ENCODE measurements at regions not wholly inside any gene's neighbourhood (a gene's known extent, or its start where the extent isn't known, plus 50 kb on each side); places are given as distances from the start of the nearest gene placed in this dataset.

GRCh38 chr9:107707915-107708441 lies 218.4 kb upstream of the KLF4 start:
- peaks cover 0 to 2% of the 10 kb centered on the region in 2 donors for H3K27me3 ChIP-seq (ENCODE audit: control insufficient read depth in 2 of 2, insufficient read depth in 1 of 2, low read length in 1 of 2)
- H3K9me3 ChIP-seq (ENCODE audit: control insufficient read depth in 2 of 2, insufficient read depth in 1 of 2, low read length in 1 of 2): no peaks in the 10 kb centered on the region
- no peak overlapping the region for H3K27ac ChIP-seq (ENCODE audit: low read depth in 1 of 2, low read length in 1 of 2)
- no peak for DNase-seq (ENCODE audit: low read depth in 6 of 9, low spot score in 9 of 9)
- H3K4me3 ChIP-seq (ENCODE audit: low read length in 2 of 2): no peak overlapping the region
- 89% methylated on average over 7 of the region's 7 CpGs for WGBS
- no peaks in the 10 kb centered on the region for H3K4me1 ChIP-seq (ENCODE audit: control insufficient read depth in 2 of 2, insufficient read depth in 2 of 2, low read length in 2 of 2)
- no peaks in the 10 kb centered on the region for H3K36me3 ChIP-seq (ENCODE audit: control insufficient read depth in 2 of 2, insufficient read depth in 2 of 2, low read length in 1 of 2)

- Histone ChIP-seq H3K9me3 (ENCODE audit: control insufficient read depth in 2 of 2, insufficient read depth in 1 of 2, low read length in 1 of 2) (no peaks in the 10 kb centered on the region), H3K27ac (ENCODE audit: low read depth in 1 of 2, low read length in 1 of 2) (no peak overlapping the region), H3K4me1 (ENCODE audit: control insufficient read depth in 2 of 2, insufficient read depth in 2 of 2, low read length in 2 of 2) (no peaks in the 10 kb centered on the region), H3K36me3 (ENCODE audit: control insufficient read depth in 2 of 2, insufficient read depth in 2 of 2, low read length in 1 of 2) (no peaks in the 10 kb centered on the region), H3K27me3 (ENCODE audit: control insufficient read depth in 2 of 2, insufficient read depth in 1 of 2, low read length in 1 of 2) (peaks cover 0 to under 1% of the 10 kb centered on the region in 2 donors), H3K4me3 (ENCODE audit: low read length in 2 of 2) (no peak overlapping the region)
- DNase-seq (ENCODE audit: low read depth in 6 of 9, low spot score in 9 of 9): no peak
- 72% methylated on average over 6 of the region's 6 CpGs for WGBS
Measured at GRCh38 chr9:107707428-107707837, 217.9 kb upstream of the KLF4 start.

GRCh38 chr9:107706701-107707427 lies 217.3 kb upstream of the KLF4 start:
- DNase-seq (ENCODE audit: low read depth in 6 of 9, low spot score in 9 of 9): no peak
- H3K27ac ChIP-seq (ENCODE audit: low read depth in 1 of 2, low read length in 1 of 2): no peak overlapping the region
- 95% methylated on average over 3 of the region's 3 CpGs for WGBS
- no peak overlapping the region for H3K4me3 ChIP-seq (ENCODE audit: low read length in 2 of 2)
- H3K27me3 ChIP-seq (ENCODE audit: control insufficient read depth in 2 of 2, insufficient read depth in 1 of 2, low read length in 1 of 2): no peaks in the 10 kb centered on the region
- H3K4me1 ChIP-seq (ENCODE audit: control insufficient read depth in 2 of 2, insufficient read depth in 2 of 2, low read length in 2 of 2): no peaks in the 10 kb centered on the region
- H3K9me3 ChIP-seq (ENCODE audit: control insufficient read depth in 2 of 2, insufficient read depth in 1 of 2, low read length in 1 of 2): no peaks in the 10 kb centered on the region
- no peaks in the 10 kb centered on the region for H3K36me3 ChIP-seq (ENCODE audit: control insufficient read depth in 2 of 2, insufficient read depth in 2 of 2, low read length in 1 of 2)

DNA sequence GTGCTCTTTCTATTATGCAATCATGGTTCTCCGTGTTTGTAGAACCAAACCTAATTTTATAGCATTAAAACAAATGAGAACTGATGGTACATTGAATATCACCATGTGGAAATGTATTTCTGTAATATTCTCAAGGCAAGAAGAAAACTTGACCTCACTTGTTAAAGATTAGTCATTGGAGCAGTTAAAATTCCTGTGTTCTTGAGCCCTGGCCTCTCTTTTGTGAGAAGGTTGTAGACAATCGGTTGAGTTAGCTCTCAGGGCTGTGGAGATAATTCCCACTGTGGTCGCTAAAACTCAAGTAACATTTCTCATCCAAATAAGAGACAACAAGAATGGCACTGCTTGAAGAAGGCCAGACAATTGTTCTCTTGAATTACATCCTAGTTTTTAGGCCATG lies 216.0 kb upstream of the KLF4 start:
- Histone ChIP-seq H3K4me3 (ENCODE audit: low read length in 2 of 2) (no peak overlapping the region), H3K27me3 (ENCODE audit: control insufficient read depth in 2 of 2, insufficient read depth in 1 of 2, low read length in 1 of 2) (no peaks in the 10 kb centered on the region), H3K4me1 (ENCODE audit: control insufficient read depth in 2 of 2, insufficient read depth in 2 of 2, low read length in 2 of 2) (no peaks in the 10 kb centered on the region), H3K9me3 (ENCODE audit: control insufficient read depth in 2 of 2, insufficient read depth in 1 of 2, low read length in 1 of 2) (no peaks in the 10 kb centered on the region), H3K27ac (ENCODE audit: low read depth in 1 of 2, low read length in 1 of 2) (no peak overlapping the region), H3K36me3 (ENCODE audit: control insufficient read depth in 2 of 2, insufficient read depth in 2 of 2, low read length in 1 of 2) (no peaks in the 10 kb centered on the region)
- WGBS: 94% methylated on average over 3 of the region's 3 CpGs
- DNase-seq (ENCODE audit: low read depth in 6 of 9, low spot score in 9 of 9): no peak

GRCh38 chr9:107704774-107705173 lies 215.2 kb upstream of the KLF4 start:
- Histone ChIP-seq H3K27ac (ENCODE audit: low read depth in 1 of 2, low read length in 1 of 2) (no peak overlapping the region), H3K9me3 (ENCODE audit: control insufficient read depth in 2 of 2, insufficient read depth in 1 of 2, low read length in 1 of 2) (no peaks in the 10 kb centered on the region), H3K27me3 (ENCODE audit: control insufficient read depth in 2 of 2, insufficient read depth in 1 of 2, low read length in 1 of 2) (no peaks in the 10 kb centered on the region), H3K36me3 (ENCODE audit: control insufficient read depth in 2 of 2, insufficient read depth in 2 of 2, low read length in 1 of 2) (no peaks in the 10 kb centered on the region), H3K4me3 (ENCODE audit: low read length in 2 of 2) (no peak overlapping the region), H3K4me1 (ENCODE audit: control insufficient read depth in 2 of 2, insufficient read depth in 2 of 2, low read length in 2 of 2) (no peaks in the 10 kb centered on the region)
- 84% methylated on average over 1 of the region's 1 CpG for WGBS
- DNase-seq (ENCODE audit: low read depth in 6 of 9, low spot score in 9 of 9): no peak

DNA sequence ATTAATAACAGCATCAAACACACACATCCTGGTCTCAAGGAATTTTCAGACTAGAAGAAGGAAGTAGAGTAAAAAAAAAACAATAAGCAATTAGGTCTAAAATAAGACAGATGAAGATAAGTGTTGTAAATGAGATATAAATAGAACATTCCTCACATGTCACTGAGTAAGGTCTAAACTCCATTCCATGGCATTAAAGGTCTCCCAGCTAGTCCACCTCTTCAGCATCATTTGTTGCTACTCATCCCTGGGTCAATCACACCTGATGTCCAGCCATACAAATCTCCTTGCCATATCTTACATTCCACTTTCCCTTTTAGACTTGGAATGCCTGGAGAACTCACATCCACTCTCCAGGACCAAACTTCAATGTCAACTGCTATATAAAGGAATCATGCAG lies 214.1 kb upstream of the KLF4 start:
- H3K36me3 ChIP-seq (ENCODE audit: control insufficient read depth in 2 of 2, insufficient read depth in 2 of 2, low read length in 1 of 2): no peaks in the 10 kb centered on the region
- no peaks in the 10 kb centered on the region for H3K4me1 ChIP-seq (ENCODE audit: control insufficient read depth in 2 of 2, insufficient read depth in 2 of 2, low read length in 2 of 2)
- H3K27ac ChIP-seq (ENCODE audit: low read depth in 1 of 2, low read length in 1 of 2): no peak overlapping the region
- DNase-seq (ENCODE audit: low read depth in 6 of 9, low spot score in 9 of 9): no peak
- H3K4me3 ChIP-seq (ENCODE audit: low read length in 2 of 2): no peak overlapping the region
- no peaks in the 10 kb centered on the region for H3K27me3 ChIP-seq (ENCODE audit: control insufficient read depth in 2 of 2, insufficient read depth in 1 of 2, low read length in 1 of 2)
- no peaks in the 10 kb centered on the region for H3K9me3 ChIP-seq (ENCODE audit: control insufficient read depth in 2 of 2, insufficient read depth in 1 of 2, low read length in 1 of 2)

GRCh38 chr9:107700847-107701246 lies 211.3 kb upstream of the KLF4 start:
- no peaks in the 10 kb centered on the region for H3K9me3 ChIP-seq (ENCODE audit: control insufficient read depth in 2 of 2, insufficient read depth in 1 of 2, low read length in 1 of 2)
- 9% methylated on average over 5 of the region's 5 CpGs for WGBS
- H3K4me1 ChIP-seq (ENCODE audit: control insufficient read depth in 2 of 2, insufficient read depth in 2 of 2, low read length in 2 of 2): no peaks in the 10 kb centered on the region
- no peak overlapping the region for H3K27ac ChIP-seq (ENCODE audit: low read depth in 1 of 2, low read length in 1 of 2)
- no peaks in the 10 kb centered on the region for H3K36me3 ChIP-seq (ENCODE audit: control insufficient read depth in 2 of 2, insufficient read depth in 2 of 2, low read length in 1 of 2)
- DNase-seq (ENCODE audit: low read depth in 6 of 9, low spot score in 9 of 9): no peak
- H3K4me3 ChIP-seq (ENCODE audit: low read length in 2 of 2): no peak overlapping the region
- H3K27me3 ChIP-seq (ENCODE audit: control insufficient read depth in 2 of 2, insufficient read depth in 1 of 2, low read length in 1 of 2): no peaks in the 10 kb centered on the region

GRCh38 chr9:107699231-107699630 lies 209.7 kb upstream of the KLF4 start:
- H3K4me3 ChIP-seq (ENCODE audit: low read length in 2 of 2): no peak overlapping the region
- H3K27ac ChIP-seq (ENCODE audit: low read depth in 1 of 2, low read length in 1 of 2): no peak overlapping the region
- no peaks in the 10 kb centered on the region for H3K9me3 ChIP-seq (ENCODE audit: control insufficient read depth in 2 of 2, insufficient read depth in 1 of 2, low read length in 1 of 2)
- H3K4me1 ChIP-seq (ENCODE audit: control insufficient read depth in 2 of 2, insufficient read depth in 2 of 2, low read length in 2 of 2): no peaks in the 10 kb centered on the region
- H3K27me3 ChIP-seq (ENCODE audit: control insufficient read depth in 2 of 2, insufficient read depth in 1 of 2, low read length in 1 of 2): no peaks in the 10 kb centered on the region
- 80% methylated on average over 6 of the region's 6 CpGs for WGBS
- H3K36me3 ChIP-seq (ENCODE audit: control insufficient read depth in 2 of 2, insufficient read depth in 2 of 2, low read length in 1 of 2): no peaks in the 10 kb centered on the region
- no peak for DNase-seq (ENCODE audit: low read depth in 6 of 9, low spot score in 9 of 9)

DNA sequence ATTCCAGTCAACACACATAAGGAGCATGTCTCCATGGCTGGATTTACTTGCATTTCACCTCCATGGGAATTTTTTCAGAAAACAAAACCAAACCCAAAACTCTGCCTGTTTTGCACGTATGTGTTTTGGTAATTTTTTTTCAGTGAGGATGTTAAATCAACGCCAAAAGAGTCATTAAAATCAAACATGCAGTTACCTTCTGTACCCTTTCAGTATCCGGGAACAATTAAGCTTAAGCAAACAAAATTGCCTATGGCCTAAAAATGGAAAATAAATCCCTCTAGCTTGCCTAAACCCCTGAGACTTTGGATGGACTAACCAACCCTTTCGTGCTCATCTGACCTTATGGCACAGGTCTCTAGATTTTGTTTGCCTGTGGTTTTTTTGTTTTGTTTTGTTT lies 209.2 kb upstream of the KLF4 start:
- H3K27ac ChIP-seq (ENCODE audit: low read depth in 1 of 2, low read length in 1 of 2): no peak overlapping the region
- WGBS: 72% methylated on average over 4 of the region's 4 CpGs
- no peak for DNase-seq (ENCODE audit: low read depth in 6 of 9, low spot score in 9 of 9)
- H3K9me3 ChIP-seq (ENCODE audit: control insufficient read depth in 2 of 2, insufficient read depth in 1 of 2, low read length in 1 of 2): no peaks in the 10 kb centered on the region
- H3K27me3 ChIP-seq (ENCODE audit: control insufficient read depth in 2 of 2, insufficient read depth in 1 of 2, low read length in 1 of 2): no peaks in the 10 kb centered on the region
- no peaks in the 10 kb centered on the region for H3K4me1 ChIP-seq (ENCODE audit: control insufficient read depth in 2 of 2, insufficient read depth in 2 of 2, low read length in 2 of 2)
- H3K4me3 ChIP-seq (ENCODE audit: low read length in 2 of 2): no peak overlapping the region
- H3K36me3 ChIP-seq (ENCODE audit: control insufficient read depth in 2 of 2, insufficient read depth in 2 of 2, low read length in 1 of 2): no peaks in the 10 kb centered on the region
